GM19467 (cell line): ENCODE measurements at regions not wholly inside any gene's neighbourhood (a gene's known extent, or its start where the extent isn't known, plus 50 kb on each side); places are given as distances from the start of the nearest gene placed in this dataset.

ENCODE experiments used
- ATAC-seq: cut with Tn5 transposase; IDR thresholded peaks from one replicate; pipeline ENCODE4 v1.9.1; 2021; ENCODE audit warnings: mild to moderate bottlenecking, moderate library complexity; ENCODE audit not compliant: unreplicated experiment

DNA sequence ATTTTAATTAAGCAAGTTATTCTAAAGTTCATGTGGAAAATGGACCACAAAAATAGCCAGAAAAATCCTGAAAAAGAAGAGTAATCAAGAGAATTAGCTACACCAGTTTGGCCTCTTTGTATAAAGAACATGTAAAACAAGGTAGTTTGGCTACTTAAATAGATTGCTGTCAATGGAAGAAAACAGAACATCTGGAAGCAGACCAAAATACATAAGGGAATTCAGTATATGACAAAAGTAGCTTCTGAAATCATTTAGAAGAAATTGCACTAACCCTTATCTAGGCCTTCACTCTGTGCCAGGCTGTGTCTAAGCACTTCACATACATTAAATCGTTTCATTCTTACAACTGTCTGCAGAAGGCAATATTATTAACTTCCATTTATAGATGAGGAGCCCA is 156.6 kb downstream of the PRDM6 start:
- no peak for ATAC-seq

- ATAC-seq = no peak
Observed at GRCh38 chr5:123244458-123244857, 155.4 kb downstream of the PRDM6 start.
